Heart right ventricle (tissue), 16 donors: ENCODE measurements at regions not wholly inside any gene's neighbourhood (a gene's known extent, or its start where the extent isn't known, plus 50 kb on each side); places are given as distances from the start of the nearest gene placed in this dataset.

Experiments used
- ATAC-seq, 8 donors: fragments of 200-7000 bp; cut with Tn5 transposase; one replicate each; pipeline ENCODE4 v1.9.1; 2020; ENCODE audit warnings: mild to moderate bottlenecking in 8 of 8, moderate library complexity in 8 of 8, moderate number of reproducible peaks in 1 of 8
- DNase-seq, 2 donors: peaks; one replicate each; pipeline ENCODE4 v3.0.0-alpha.2; 2020
- H3K27ac ChIP-seq, 10 donors: fragments of 200-600 bp; sonication (generic) in 2 of 10; one replicate each; pipeline versions ENCODE4 v1.5.0 to v1.8.0; 2020 to 2022; ENCODE audit warnings: mild to moderate bottlenecking in 3 of 10
- H3K27me3 ChIP-seq, 7 donors: fragments of 200-600 bp; one replicate each; pipeline ENCODE4 v1.8.0; 2021 to 2022; ENCODE audit warnings: mild to moderate bottlenecking in 2 of 7
- H3K36me3 ChIP-seq, 9 donors: fragments of 200-600 bp; sonication (generic) in 1 of 9; one replicate each; pipeline versions ENCODE4 v1.5.0 to v1.8.0; 2020 to 2022; ENCODE audit warnings: mild to moderate bottlenecking in 2 of 9
- H3K4me1 ChIP-seq, 9 donors: fragments of 200-600 bp; sonication (generic) in 1 of 9; one replicate each; pipeline versions ENCODE4 v1.5.0 to v1.8.0; 2020 to 2022; ENCODE audit warnings: mild to moderate bottlenecking in 4 of 9
- H3K4me3 ChIP-seq, 10 donors: fragments of 200-600 bp; sonication (generic) in 2 of 10; one replicate each; pipeline versions ENCODE4 v1.5.0 to v1.8.0; 2020 to 2022; ENCODE audit warnings: mild to moderate bottlenecking in 7 of 10, moderate library complexity in 2 of 10
- H3K9me3 ChIP-seq, 11 donors: fragments of 200-600 bp in 10 of 11; sonication (generic) in 2 of 11; one replicate each; pipeline versions ENCODE4 v1.5.0 to v1.8.0; 2013 to 2022; ENCODE audit warnings: mild to moderate bottlenecking in 2 of 11, control low read depth in 1 of 11, moderate library complexity in 1 of 11
- WGBS, 2 donors: extraction: QIAGEN DNeasy Blood & Tissue Kit; methylation state at CpG; one replicate each; pipeline ENCODE4 v1.1.7; 2013; ENCODE audit warnings: inconsistent platforms in 1 of 2; 5-methylcytosine and 5-hydroxymethylcytosine counted together
- intact Hi-C, 10 donors: fragments of 100-400 bp; cut with DNase I; formaldehyde crosslinking; loops; one replicate each; pipeline versions ENCODE4 v1.11.1 to v1.14.2; 2022
- TF ChIP-seq, protein P1 (sequence below), 9 donors: fragments of 200-600 bp; sonication (generic) in 2 of 9; IDR thresholded peaks; one replicate each; pipeline versions ENCODE4 v1.5.0 to v1.8.0; 2021 to 2022; ENCODE audit warnings: antibody characterized with exemption in 9 of 9, mild to moderate bottlenecking in 5 of 9, moderate library complexity in 1 of 9
- donor health status: Arrhythmogenic right ventricular cardiomyopathy.
- donor health status: ischemic (EF 13 %, LVEDD 7.1; RV severe dilation, severe dysfunction).
- donor health status: healthy with polysubstance abuse.
- donor health status: DM: no; HTN: yes; CAD: no.
- donor health status: DM: no; HTN: no; CAD: no.
- donor health status: ischemic (EF 25% LVEDD 6.9; RV normal size, moderate dysfunction).
- donor health status: ischemic (EF 25% LVEDD 5.7; RV mildly dilated, moderate dysfunction).
- donor health status: healthy.
- donor health status: DM: yes; HTN: yes; CAD: no.
- donor health status: Ischemic cardiomyopathy.
- donor health status: ischemic (EF 35%, LVEDD 5.7; RV mildly dilated, moderate dysfunction).
- donor health status: nonischemic (EF 11% LVEDD 7.7; RV severe dilation, severe dysfunction).
- donor health status: DM: yes; HTN: yes; CAD: no.
- donor health status: PGD.
- donor health status: ischemic (EF 29% LVEDD 5.4; RV normal size, mild dysfunction).
- donor health status: nonischemic (EF 23%, LVEDD 6.1; RV moderate dilation, normal function).

DNA sequence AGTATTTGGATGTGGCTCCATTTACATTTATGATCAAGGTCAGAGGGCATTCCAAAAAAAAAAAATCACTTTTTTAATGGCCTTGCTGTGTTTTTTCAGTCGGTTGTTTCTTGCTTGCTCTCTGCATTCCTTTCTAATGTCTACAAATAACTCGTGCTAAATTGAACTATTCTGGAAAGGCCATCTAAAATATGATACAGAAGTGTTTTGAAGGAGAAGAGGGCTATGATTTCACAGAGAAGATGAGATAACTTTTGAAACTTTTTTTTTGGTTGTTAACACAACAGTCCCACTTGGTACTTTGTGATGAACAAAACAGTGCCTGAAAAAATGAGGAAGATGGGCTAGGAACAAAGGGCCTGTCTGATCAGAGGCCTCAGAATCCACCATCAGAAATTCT is 156.1 kb upstream of the SMLR1 start:
- Histone ChIP-seq H3K27ac (no peak overlapping the region), H3K4me3 (no peak overlapping the region), H3K4me1 (peaks cover 0 to 9% (median 0%) of the 10 kb centered on the region in 9 donors), H3K27me3 (no peaks in the 10 kb centered on the region), H3K9me3 (no peaks in the 10 kb centered on the region), H3K36me3 (no peaks in the 10 kb centered on the region)
- ATAC-seq = peak in 2 of 8 donors; percentile 14 to 16
- DNase-seq = no peak
- TF ChIP-seq, protein P1, sequence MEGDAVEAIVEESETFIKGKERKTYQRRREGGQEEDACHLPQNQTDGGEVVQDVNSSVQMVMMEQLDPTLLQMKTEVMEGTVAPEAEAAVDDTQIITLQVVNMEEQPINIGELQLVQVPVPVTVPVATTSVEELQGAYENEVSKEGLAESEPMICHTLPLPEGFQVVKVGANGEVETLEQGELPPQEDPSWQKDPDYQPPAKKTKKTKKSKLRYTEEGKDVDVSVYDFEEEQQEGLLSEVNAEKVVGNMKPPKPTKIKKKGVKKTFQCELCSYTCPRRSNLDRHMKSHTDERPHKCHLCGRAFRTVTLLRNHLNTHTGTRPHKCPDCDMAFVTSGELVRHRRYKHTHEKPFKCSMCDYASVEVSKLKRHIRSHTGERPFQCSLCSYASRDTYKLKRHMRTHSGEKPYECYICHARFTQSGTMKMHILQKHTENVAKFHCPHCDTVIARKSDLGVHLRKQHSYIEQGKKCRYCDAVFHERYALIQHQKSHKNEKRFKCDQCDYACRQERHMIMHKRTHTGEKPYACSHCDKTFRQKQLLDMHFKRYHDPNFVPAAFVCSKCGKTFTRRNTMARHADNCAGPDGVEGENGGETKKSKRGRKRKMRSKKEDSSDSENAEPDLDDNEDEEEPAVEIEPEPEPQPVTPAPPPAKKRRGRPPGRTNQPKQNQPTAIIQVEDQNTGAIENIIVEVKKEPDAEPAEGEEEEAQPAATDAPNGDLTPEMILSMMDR (IDR thresholded peaks at IDR 0.05) = no peak
- 40 to 54% methylated on average over 2 of the region's 2 CpGs for WGBS, 2 donors
- intact Hi-C loops = no loop called here

DNA sequence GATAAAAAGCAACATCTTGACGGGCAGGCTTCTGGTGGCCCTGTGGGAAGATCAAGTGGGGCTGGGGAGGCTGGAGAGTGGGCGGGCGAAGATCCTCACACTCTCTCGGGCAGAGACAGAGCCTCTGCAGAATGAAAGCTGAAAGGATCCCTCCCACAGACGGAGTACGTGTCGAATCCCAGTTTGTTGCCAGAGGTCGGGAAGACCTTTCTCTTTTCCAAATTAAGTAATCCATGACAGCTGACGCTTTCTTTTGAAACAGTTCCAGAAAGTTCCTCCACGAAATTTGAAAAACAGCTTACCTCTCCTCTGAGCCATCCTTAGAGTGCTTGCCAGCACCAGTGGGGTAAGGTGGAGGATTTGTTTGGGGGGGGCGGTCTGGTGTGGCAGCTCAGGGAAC is 155.6 kb upstream of the SMLR1 start:
- H3K27me3 ChIP-seq = no peaks in the 10 kb centered on the region
- DNase-seq = peak; percentile 15 to 25
- H3K27ac ChIP-seq = no peak overlapping the region
- H3K4me1 ChIP-seq = peaks cover 0 to 9% (median 0%) of the 10 kb centered on the region in 9 donors
- 44 to 56% methylated on average over 11 of the region's 11 CpGs for WGBS, 2 donors
- intact Hi-C loops = no loop called here
- ATAC-seq = peak in 6 of 8 donors; percentile 44 to 85 (median 62)
- TF ChIP-seq, protein P1 (IDR thresholded peaks at IDR 0.05) = no peak
- no peaks in the 10 kb centered on the region for H3K36me3 ChIP-seq
- H3K4me3 ChIP-seq = no peak overlapping the region
- peaks cover 0 to 1% (median 0%) of the 10 kb centered on the region in 11 donors for H3K9me3 ChIP-seq

DNA sequence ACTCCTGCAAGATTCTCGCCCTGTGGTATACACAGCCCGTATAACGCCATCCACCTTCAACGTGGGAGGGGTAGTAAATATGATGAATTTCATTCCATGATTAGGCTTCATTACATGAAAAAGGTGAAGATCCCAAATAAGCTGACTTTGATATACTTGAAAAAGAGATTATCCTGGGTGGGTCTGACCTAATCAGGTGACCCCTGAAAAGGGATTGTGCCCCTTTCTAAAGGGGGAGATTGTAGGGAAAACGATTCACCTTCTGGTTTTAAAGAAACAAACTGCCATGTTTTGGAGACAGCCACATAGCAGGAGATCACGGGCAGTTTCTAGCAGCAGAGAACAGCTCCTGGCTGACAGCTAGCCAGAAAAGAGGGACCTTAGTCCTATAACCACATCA is 155.1 kb upstream of the SMLR1 start:
- Histone ChIP-seq H3K9me3 (peaks cover 0 to 7% (median 0%) of the 10 kb centered on the region in 11 donors), H3K4me1 (peaks cover 0 to 9% (median 0%) of the 10 kb centered on the region in 9 donors), H3K36me3 (no peaks in the 10 kb centered on the region), H3K4me3 (no peak overlapping the region), H3K27ac (no peak overlapping the region), H3K27me3 (no peaks in the 10 kb centered on the region)
- DNase-seq = no peak
- ATAC-seq = no peak
- intact Hi-C loops = no loop called here
- WGBS, 2 donors = 84 to 85% methylated on average over 6 of the region's 6 CpGs
- TF ChIP-seq, protein P1 (IDR thresholded peaks at IDR 0.05) = no peak

DNA sequence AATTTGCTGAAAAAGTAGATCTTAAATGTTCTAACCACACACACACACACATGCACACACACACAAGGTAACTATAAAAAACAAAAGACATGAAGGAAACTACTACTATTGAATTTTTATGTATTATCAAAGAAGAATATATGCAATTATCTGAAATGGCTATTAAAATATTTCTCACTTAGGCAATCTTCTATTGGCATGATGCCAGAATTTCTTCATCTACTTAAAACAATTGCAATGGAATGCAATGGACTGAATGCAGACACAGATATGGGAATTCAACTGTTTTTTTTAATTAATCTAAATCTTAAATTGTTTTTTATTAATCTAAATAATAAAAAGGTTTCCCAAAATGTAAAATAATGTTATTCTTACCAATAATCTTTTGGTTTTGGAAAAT is 152.6 kb upstream of the SMLR1 start:
- intact Hi-C loops = no loop called here
- H3K9me3 ChIP-seq = peaks cover 0 to 22% (median 13%) of the 10 kb centered on the region in 11 donors
- no peaks in the 10 kb centered on the region for H3K27me3 ChIP-seq
- H3K4me3 ChIP-seq = no peak overlapping the region
- ATAC-seq = no peak
- no peak overlapping the region for H3K27ac ChIP-seq
- H3K4me1 ChIP-seq = peaks cover 0 to 9% (median 0%) of the 10 kb centered on the region in 9 donors
- TF ChIP-seq, protein P1 (IDR thresholded peaks at IDR 0.05) = no peak
- DNase-seq = no peak
- no peaks in the 10 kb centered on the region for H3K36me3 ChIP-seq
